Rectal smooth muscle tissue (tissue), 1 donor: ENCODE measurements at regions not wholly inside any gene's neighbourhood (a gene's known extent, or its start where the extent isn't known, plus 50 kb on each side); places are given as distances from the start of the nearest gene placed in this dataset.

ENCODE experiments used
- H3K27ac ChIP-seq: one replicate; pipeline ENCODE4 v1.7.0; 2013; ENCODE audit warnings: low read depth, low read length, inconsistent platforms
- H3K27me3 ChIP-seq: one replicate; pipeline ENCODE4 v1.7.0; 2013; ENCODE audit warnings: low read length; ENCODE audit not compliant: control insufficient read depth, insufficient read depth
- H3K36me3 ChIP-seq: one replicate; pipeline ENCODE4 v1.7.0; 2013; ENCODE audit warnings: low read length; ENCODE audit not compliant: control insufficient read depth, insufficient read depth
- H3K4me1 ChIP-seq: one replicate; pipeline ENCODE4 v1.7.0; 2013; ENCODE audit warnings: low read length; ENCODE audit not compliant: control insufficient read depth, insufficient read depth
- H3K4me3 ChIP-seq: one replicate; pipeline ENCODE4 v1.7.0; 2013; ENCODE audit warnings: low read length
- H3K9ac ChIP-seq: one replicate; pipeline ENCODE4 v1.7.0; 2013; ENCODE audit warnings: low read length

DNA sequence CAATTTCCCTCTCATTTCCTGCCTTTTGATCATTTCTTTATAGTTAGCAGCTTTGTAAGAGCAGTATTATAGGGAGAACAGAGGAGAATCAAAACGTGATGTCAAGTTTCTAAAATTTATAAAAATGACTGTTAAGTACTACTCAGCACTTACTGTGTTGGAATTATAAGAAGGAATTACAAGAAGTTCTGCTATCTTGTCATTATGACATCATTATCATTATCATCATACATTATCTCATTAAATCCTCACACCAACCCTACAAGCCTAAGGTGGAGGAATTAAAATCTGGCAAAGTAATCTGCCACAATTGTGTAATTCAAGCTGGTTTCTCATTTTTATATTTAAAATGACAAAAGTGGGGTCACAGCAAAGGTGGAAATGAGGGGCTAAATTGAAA, 316.2 kb upstream of the CD180 start:
- no peaks in the 10 kb centered on the region for H3K36me3 ChIP-seq
- peaks cover 3% of the 10 kb centered on the region for H3K4me1 ChIP-seq
- no peak overlapping the region for H3K9ac ChIP-seq
- H3K27ac ChIP-seq, result no peak overlapping the region
- H3K27me3 ChIP-seq, result no peaks in the 10 kb centered on the region
- no peak overlapping the region for H3K4me3 ChIP-seq

DNA sequence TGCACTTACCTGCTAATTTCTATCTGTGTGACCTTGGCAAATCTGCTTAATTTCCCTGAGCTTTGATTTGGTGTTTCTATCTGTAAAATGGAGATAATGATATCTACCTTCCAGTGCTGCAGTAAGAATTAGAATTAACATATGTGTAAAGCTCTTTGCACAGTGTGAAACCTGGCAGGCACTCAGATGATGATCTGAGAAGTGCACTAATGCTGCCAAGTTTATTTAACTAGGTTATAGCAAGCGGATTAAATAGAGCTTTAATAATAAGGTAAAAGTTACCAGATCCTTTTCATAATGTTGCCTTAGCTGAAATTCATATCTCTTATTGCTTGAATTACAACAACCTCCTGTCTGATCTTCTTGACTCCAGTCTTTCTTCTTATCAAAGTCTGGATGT, 315.3 kb upstream of the CD180 start:
- Histone ChIP-seq H3K9ac (no peak overlapping the region), H3K36me3 (no peaks in the 10 kb centered on the region), H3K4me3 (no peak overlapping the region), H3K27ac (no peak overlapping the region), H3K4me1 (peaks cover under 1% of the 10 kb centered on the region), H3K27me3 (no peaks in the 10 kb centered on the region)

DNA sequence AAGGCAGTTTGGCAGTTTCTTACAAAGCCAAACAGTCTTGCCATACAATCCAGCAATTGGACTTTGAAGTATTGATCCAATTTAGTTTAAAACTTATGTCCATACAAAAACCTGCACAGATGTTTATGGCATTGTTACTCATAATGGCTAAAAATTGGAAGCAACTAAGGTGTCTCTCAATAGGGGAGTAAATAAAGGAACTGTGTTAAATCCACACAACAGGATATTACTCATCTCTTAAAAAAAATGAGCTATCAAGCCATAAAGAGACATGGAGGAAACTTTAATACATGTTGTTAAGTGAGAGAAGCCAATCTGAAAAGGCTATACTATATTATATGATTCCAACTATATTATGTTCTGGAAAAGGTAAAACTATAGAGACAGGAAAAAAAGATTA, 313.6 kb upstream of the CD180 start:
- H3K9ac ChIP-seq, result no peak overlapping the region
- no peaks in the 10 kb centered on the region for H3K4me1 ChIP-seq
- no peaks in the 10 kb centered on the region for H3K36me3 ChIP-seq
- no peak overlapping the region for H3K27ac ChIP-seq
- no peaks in the 10 kb centered on the region for H3K27me3 ChIP-seq
- no peak overlapping the region for H3K4me3 ChIP-seq

DNA sequence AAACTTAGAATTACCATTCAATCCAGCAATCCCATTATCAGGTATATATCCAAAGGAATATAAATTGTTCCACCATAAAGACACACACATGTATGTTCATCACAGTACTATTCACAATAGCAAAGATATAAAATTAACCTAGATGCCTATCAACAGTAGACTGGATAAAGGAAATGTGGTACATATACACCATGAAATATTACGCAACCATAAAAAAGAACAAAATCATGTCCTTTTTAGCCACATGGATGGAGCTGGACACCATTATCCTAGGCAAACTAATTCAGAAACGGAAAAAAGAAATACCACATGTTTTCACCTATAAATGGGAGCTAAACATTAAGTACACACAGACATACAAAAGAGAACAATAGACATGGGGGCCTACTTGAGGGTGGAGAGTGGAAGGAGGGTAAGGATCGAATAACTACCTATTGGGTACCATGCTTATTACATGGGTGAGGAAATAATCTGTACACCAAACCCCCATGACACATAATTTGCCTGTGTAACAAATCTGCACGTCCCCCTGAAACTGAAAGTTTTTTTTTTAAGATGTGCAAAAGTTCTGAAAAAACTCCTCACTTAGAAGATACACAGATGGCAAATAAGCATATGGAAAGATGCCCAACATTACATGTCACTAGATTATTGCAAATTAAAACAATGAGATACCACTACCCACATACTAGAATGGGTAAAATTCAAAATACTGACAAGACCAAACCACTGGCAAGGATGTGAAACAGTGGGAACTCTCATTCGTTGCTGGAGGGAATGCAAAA, 313.0 kb upstream of the CD180 start:
- Histone ChIP-seq H3K27ac (no peak overlapping the region), H3K9ac (no peak overlapping the region), H3K27me3 (no peaks in the 10 kb centered on the region), H3K4me1 (no peaks in the 10 kb centered on the region), H3K36me3 (no peaks in the 10 kb centered on the region), H3K4me3 (no peak overlapping the region)

DNA sequence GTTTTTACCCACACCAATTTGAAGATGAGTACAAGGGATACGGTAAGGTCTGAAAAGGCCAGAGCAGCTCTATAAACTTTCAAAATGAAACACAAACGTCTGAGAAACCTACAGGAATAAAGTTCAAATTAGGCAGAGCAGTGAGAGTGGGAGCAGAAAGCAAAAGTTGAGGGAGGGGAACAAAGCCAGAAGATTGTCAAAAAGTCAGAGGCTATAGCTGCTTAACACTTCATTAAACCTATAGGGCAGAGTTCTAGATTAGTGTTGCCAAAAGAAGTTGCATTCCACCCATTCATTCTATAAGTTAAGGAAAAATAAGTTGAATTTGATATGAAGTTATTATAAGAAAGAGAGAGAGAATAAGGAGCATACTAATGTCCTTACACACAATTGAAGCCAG, 309.6 kb upstream of the CD180 start:
- no peaks in the 10 kb centered on the region for H3K27me3 ChIP-seq

DNA sequence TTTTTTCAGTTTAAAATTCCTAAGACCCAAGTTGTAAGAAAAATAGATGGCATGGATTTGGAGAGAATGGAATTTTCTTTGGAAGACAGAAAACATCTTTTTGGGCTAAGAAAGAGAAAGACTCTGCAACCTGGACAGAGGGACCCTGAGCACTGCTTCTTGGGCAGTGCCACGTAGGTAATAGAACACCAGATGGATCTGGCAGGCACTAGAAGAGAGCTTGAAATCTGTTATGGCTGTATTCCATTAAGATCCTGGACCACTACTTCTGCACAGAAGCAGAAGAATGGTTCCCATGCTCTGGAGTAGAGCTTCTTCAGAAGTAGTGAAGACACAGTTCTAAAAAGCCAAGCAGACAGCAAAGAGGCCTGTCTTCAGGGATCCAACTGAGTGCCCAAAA, 306.4 kb upstream of the CD180 start:
- Histone ChIP-seq H3K27me3 (no peaks in the 10 kb centered on the region), H3K9ac (no peak overlapping the region), H3K27ac (no peak overlapping the region), H3K36me3 (no peaks in the 10 kb centered on the region), H3K4me3 (no peak overlapping the region), H3K4me1 (no peaks in the 10 kb centered on the region)

More for the DNA sequence above, 309.6 kb upstream of the CD180 start:
- H3K27ac ChIP-seq, result no peak overlapping the region
- H3K4me3 ChIP-seq, result no peak overlapping the region
- no peaks in the 10 kb centered on the region for H3K4me1 ChIP-seq
- no peaks in the 10 kb centered on the region for H3K36me3 ChIP-seq
- no peak overlapping the region for H3K9ac ChIP-seq

DNA sequence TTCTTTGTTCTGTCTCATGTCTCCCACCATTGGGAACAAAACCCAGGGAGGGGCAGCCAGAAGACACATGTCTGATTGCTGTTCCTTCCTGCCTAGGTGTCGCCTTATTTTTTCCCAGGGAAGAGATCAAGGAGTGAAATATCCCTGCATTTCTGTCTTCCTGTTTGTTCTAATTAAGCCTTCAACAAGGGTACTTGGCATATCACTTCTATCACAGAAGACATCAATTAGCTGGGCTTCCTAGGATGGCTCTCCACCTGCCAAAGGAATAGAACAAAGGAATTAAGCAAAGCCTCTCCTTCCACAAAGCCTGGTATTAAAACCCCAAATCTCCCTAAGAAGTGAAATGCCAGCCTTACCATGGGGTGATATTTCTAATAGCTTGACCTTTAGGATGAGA, 299.5 kb upstream of the CD180 start:
- no peaks in the 10 kb centered on the region for H3K36me3 ChIP-seq
- no peaks in the 10 kb centered on the region for H3K27me3 ChIP-seq

DNA sequence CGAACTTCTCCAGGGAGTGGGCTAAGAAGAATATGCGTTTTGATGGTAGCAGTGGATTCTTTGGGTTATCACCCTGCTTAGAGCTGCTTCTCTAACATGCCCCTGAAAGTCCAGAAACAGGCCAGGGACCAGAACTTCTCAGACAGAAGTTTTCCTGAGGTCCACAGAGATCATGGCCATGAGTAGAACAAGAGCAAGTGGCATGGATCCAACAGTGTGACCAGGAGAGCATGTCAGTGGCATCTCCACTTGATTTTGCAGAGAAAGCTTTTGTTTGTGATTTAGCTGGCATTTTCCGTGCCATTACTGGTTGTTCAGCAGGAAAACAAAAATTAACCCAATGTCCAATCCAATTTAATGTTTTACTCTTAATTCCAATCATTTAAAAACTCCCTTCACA, 298.5 kb upstream of the CD180 start:
- H3K36me3 ChIP-seq, result no peaks in the 10 kb centered on the region
- peaks cover 26% of the 10 kb centered on the region for H3K4me1 ChIP-seq
- no peak overlapping the region for H3K9ac ChIP-seq
- H3K27ac ChIP-seq, result peak overlapping the region; percentile 27
- no peaks in the 10 kb centered on the region for H3K27me3 ChIP-seq
- H3K4me3 ChIP-seq, result no peak overlapping the region

More for the DNA sequence above, 299.5 kb upstream of the CD180 start:
- peaks cover 26% of the 10 kb centered on the region for H3K4me1 ChIP-seq
- no peak overlapping the region for H3K9ac ChIP-seq
- no peak overlapping the region for H3K27ac ChIP-seq
- no peak overlapping the region for H3K4me3 ChIP-seq

DNA sequence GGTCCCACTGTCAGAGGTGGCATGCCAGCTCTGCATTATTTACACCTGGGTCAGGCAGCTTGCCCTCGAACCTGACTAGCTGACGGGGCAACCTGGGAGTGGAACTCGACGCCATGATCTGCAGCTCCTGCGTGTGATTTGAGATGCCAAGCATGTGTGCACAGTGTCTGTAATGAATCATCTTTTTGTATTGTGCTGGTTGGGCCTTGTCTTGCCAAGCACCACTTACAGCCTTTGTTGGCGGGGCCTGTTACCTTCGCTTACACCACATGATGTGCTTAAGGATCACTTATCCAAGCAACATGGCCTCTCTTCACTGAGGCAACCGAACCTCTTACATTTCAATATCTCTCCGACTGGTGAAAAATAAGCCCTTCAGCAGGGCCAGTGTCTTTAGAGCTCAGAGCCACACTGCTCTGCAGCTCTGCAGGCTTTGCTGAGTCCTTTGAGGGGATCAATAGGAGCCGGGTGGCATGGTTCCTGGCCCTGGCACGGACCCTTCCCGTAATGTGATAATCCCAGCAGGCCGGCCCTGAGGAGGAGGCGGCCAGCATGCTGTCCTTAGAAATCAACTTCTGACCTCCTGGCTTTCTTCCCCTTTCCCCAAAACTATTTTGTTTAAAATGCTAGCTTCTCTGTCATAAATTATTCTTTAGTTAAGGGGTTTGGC, 297.7 kb upstream of the CD180 start:
- Histone ChIP-seq H3K4me3 (no peak overlapping the region), H3K27me3 (no peaks in the 10 kb centered on the region), H3K9ac (no peak overlapping the region), H3K4me1 (peaks cover 26% of the 10 kb centered on the region), H3K36me3 (no peaks in the 10 kb centered on the region), H3K27ac (peak overlapping the region; percentile 27)

DNA sequence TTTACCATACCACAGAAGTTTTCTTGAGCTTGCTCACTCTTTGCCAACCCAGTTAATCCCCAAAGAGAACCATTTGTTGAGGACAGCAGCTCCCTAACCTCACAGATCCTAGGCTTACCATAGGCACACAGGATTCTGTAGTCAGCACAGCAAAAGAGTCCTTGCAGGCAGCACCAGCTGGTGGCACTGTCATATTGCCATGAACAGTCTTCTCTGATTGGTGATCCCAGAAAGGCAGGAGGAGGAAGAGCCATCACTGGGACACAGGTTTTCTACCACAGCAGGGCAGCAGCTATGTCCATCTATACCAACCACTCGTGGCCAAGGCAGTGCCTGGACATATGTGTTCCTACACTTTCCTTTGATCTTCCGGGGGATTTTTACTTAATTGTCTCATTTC, 297.1 kb upstream of the CD180 start:
- Histone ChIP-seq H3K4me3 (no peak overlapping the region), H3K9ac (no peak overlapping the region), H3K4me1 (peaks cover 26% of the 10 kb centered on the region), H3K27ac (peak overlapping the region; percentile 27), H3K36me3 (no peaks in the 10 kb centered on the region), H3K27me3 (no peaks in the 10 kb centered on the region)

DNA sequence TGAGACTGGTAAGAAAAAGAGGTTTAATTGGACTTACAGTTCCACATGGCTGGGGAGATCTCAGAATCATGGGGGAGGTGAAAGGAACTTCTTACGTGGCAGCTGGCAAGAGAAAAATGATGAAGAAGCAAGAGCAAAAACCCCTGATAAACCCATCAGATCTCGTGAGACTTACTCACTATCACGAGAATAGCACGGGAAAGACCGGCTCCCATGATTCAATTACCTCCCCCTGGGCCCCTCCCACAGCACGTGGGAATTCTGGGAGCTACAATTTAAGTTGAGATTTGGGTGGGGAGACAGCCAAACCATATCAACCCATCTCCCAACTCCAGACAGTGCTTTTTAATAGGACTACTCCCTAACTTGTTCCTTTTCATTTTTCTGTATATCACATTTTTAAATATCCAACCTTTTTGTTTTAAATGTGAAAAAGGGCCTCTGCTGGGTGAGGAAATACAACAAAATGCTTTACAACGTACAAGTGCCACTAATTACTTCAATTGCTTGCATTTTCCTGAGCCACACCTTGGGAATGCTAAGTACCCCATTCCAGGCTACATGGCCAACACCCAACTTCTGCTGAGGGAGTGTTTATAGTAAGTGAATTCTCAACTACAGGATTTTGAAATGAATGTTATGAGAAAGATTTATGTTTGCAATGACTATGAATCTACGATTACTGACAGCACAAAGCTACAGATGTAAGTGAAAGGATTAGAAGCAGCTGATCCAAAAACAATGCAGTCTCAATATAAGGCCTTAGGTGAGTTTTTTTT, 294.1 kb upstream of the CD180 start:
- H3K4me3 ChIP-seq, result no peak overlapping the region
- peaks cover 26% of the 10 kb centered on the region for H3K4me1 ChIP-seq
- no peak overlapping the region for H3K9ac ChIP-seq
- peak overlapping the region; percentile 20 for H3K27ac ChIP-seq
- H3K27me3 ChIP-seq, result no peaks in the 10 kb centered on the region
- H3K36me3 ChIP-seq, result no peaks in the 10 kb centered on the region

DNA sequence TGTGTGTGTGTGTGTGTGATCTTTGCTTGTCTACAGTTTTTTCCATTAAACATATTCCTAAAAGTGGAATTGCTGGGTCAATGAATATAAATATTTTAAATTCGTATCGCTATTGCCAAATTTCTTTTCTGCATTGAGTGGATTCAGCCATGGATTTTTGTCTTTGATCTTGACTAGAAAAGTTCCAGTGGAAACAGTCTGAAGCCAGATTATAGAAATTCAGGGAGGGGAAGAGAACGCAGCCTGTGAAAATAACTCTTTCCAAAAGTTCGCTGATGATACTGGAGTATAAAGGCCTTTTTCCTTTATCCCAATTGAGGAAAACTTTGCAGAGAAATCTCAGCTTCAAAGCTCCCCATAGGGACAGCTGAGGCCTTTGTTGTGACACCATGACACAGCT, 292.3 kb upstream of the CD180 start:
- Histone ChIP-seq H3K36me3 (no peaks in the 10 kb centered on the region), H3K4me1 (peaks cover 12% of the 10 kb centered on the region), H3K4me3 (no peak overlapping the region), H3K9ac (no peak overlapping the region), H3K27ac (no peak overlapping the region), H3K27me3 (no peaks in the 10 kb centered on the region)
